ENCODE measurements at regions not wholly inside any gene's neighbourhood (a gene's known extent, or its start where the extent isn't known, plus 50 kb on each side); places are given as distances from the start of the nearest gene placed in this dataset.

GRCh38 chr18:22684268-22684667 lies 248.9 kb upstream of the RBBP8 start:
- H3K9me3 ChIP-seq (ENCODE audit: low read depth) = no peaks in the 10 kb centered on the region
- H3K27ac ChIP-seq = no peak overlapping the region
- TF ChIP-seq CTCF (IDR thresholded peaks at IDR 0.05) = no peak
- TF ChIP-seq EZH2 (IDR thresholded peaks at IDR 0.05) = no peak
- TF ChIP-seq EZH2phosphoT487 (IDR thresholded peaks at IDR 0.05) = no peak
- H4K20me1 ChIP-seq (ENCODE audit: low read depth) = no peaks in the 10 kb centered on the region
- H3K36me3 ChIP-seq = no peaks in the 10 kb centered on the region
- H3K27me3 ChIP-seq = no peaks in the 10 kb centered on the region
- H3K27me3 Mint-ChIP-seq (ENCODE audit: insufficient read depth, low read depth) = peaks cover 4% of the 10 kb centered on the region
- no peaks in the 10 kb centered on the region for H3K79me2 ChIP-seq (ENCODE audit: low read depth)
- DNase-seq (ENCODE audit: low spot score) = no peak
- H3K4me1 Mint-ChIP-seq = no peaks in the 10 kb centered on the region
- H3K4me1 ChIP-seq = no peaks in the 10 kb centered on the region
- no peak overlapping the region for H3K4me3 ChIP-seq
- no peak overlapping the region for H2AFZ ChIP-seq (replicated peaks)
- H3K9ac ChIP-seq = no peak overlapping the region
- peaks cover 7% of the 10 kb centered on the region for H3K9me3 Mint-ChIP-seq
- H3K4me2 ChIP-seq = no peak overlapping the region
- no peaks in the 10 kb centered on the region for H3K36me3 Mint-ChIP-seq
- H3F3A ChIP-seq (ENCODE audit: low read depth) = no peaks in the 10 kb centered on the region
- H3K4me3 Mint-ChIP-seq = no peak overlapping the region
- no peak overlapping the region for H3K27ac Mint-ChIP-seq

DNA sequence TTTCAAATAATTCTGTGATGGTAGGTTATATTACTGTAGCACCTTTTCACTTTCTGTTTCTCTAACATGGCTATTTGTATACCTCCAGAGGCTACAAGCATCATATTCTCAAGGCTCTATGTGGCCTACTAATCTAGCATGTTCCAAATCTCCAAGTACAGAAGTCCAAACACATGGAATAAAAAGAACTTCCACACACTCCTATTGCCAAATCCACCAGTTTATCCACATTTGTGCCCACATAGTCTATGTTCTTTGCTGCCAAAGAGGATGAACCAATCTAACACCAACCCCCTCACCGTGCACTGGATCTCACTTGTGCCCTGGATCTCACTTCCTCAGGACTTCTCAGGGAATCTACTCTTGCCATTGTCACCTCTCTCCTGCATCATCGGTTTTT lies 247.3 kb upstream of the RBBP8 start:
- Mint-ChIP-seq H3K9me3 (peaks cover 7% of the 10 kb centered on the region), H3K36me3 (no peaks in the 10 kb centered on the region), H3K4me3 (no peak overlapping the region), H3K27me3 (ENCODE audit: insufficient read depth, low read depth) (peaks cover 4% of the 10 kb centered on the region), H3K4me1 (no peaks in the 10 kb centered on the region), H3K27ac (no peak overlapping the region)
- Histone ChIP-seq H3K4me1 (no peaks in the 10 kb centered on the region), H3K27ac (no peak overlapping the region), H3K36me3 (no peaks in the 10 kb centered on the region), H3K4me2 (no peak overlapping the region), H3F3A (ENCODE audit: low read depth) (no peaks in the 10 kb centered on the region), H3K4me3 (no peak overlapping the region), H3K79me2 (ENCODE audit: low read depth) (no peaks in the 10 kb centered on the region), H2AFZ (replicated peaks) (no peak overlapping the region), H3K27me3 (no peaks in the 10 kb centered on the region), H3K9ac (no peak overlapping the region), H4K20me1 (ENCODE audit: low read depth) (no peaks in the 10 kb centered on the region), H3K9me3 (ENCODE audit: low read depth) (no peaks in the 10 kb centered on the region)
- DNase-seq (ENCODE audit: low spot score) = no peak
- TF ChIP-seq EZH2phosphoT487 (IDR thresholded peaks at IDR 0.05) = no peak
- TF ChIP-seq CTCF (IDR thresholded peaks at IDR 0.05) = no peak
- TF ChIP-seq EZH2 (IDR thresholded peaks at IDR 0.05) = no peak

- Mint-ChIP-seq H3K36me3 (no peaks in the 10 kb centered on the region), H3K4me3 (no peak overlapping the region), H3K4me1 (no peaks in the 10 kb centered on the region), H3K9me3 (peaks cover 7% of the 10 kb centered on the region), H3K27ac (no peak overlapping the region), H3K27me3 (ENCODE audit: insufficient read depth, low read depth) (no peaks in the 10 kb centered on the region)
- no peaks in the 10 kb centered on the region for H3K4me1 ChIP-seq
- no peak overlapping the region for H3K4me3 ChIP-seq
- no peak overlapping the region for H3K9ac ChIP-seq
- no peaks in the 10 kb centered on the region for H3K27me3 ChIP-seq
- no peaks in the 10 kb centered on the region for H3K9me3 ChIP-seq (ENCODE audit: low read depth)
- H3K27ac ChIP-seq = no peak overlapping the region
- no peaks in the 10 kb centered on the region for H3F3A ChIP-seq (ENCODE audit: low read depth)
- DNase-seq (ENCODE audit: low spot score) = no peak
- H2AFZ ChIP-seq (replicated peaks) = no peak overlapping the region
- H4K20me1 ChIP-seq (ENCODE audit: low read depth) = no peaks in the 10 kb centered on the region
- TF ChIP-seq EZH2phosphoT487 (IDR thresholded peaks at IDR 0.05) = no peak
- TF ChIP-seq EZH2 (IDR thresholded peaks at IDR 0.05) = no peak
- TF ChIP-seq CTCF (IDR thresholded peaks at IDR 0.05) = no peak
- H3K36me3 ChIP-seq = no peaks in the 10 kb centered on the region
- no peak overlapping the region for H3K4me2 ChIP-seq
- no peaks in the 10 kb centered on the region for H3K79me2 ChIP-seq (ENCODE audit: low read depth)
Observed at GRCh38 chr18:22687892-22688680, 245.0 kb upstream of the RBBP8 start.
